K562 (cell line): ENCODE measurements at regions not wholly inside any gene's neighbourhood (a gene's known extent, or its start where the extent isn't known, plus 50 kb on each side); places are given as distances from the start of the nearest gene placed in this dataset.

Source experiments
- ATAC-seq: fragments of 200-7000 bp; cut with Tn5 transposase; 3 replicates; pipeline ENCODE4 v1.9.1; 2020; ENCODE audit warnings: moderate library complexity
- BruUV-seq: library from RNA; stranded (reverse); fragments of 400-500 nt; replicated peaks from 2 replicates; lab custom pipeline; 2021; lab: Mats Ljungman, UMichigan
- CTCF ChIA-PET: fragments of 300-600 bp; formaldehyde crosslinking; extraction: SDS; loops from one replicate; lab custom pipeline; 2021; ENCODE audit warnings: low intra/inter-chr PET ratio; lab: Yijun Ruan, JAX
- POLR2A ChIA-PET: fragments of 300-600, 350-650 bp; sonication (Branson Sonifier 250); formaldehyde crosslinking; extraction: SDS; loops from one replicate; lab custom pipeline; 2021; ENCODE audit warnings: antibody characterized with exemption, inconsistent platforms; lab: Yijun Ruan, JAX
- DNase-seq, 4 experiments: peaks; one replicate each; pipeline versions ENCODE4 v3.0.0 to v3.0.0-alpha.2; 2011 to 2018; ENCODE audit warnings: low spot score in 3 of 4, mixed read lengths in 3 of 4; ENCODE audit errors: extremely low read depth in 1 of 4
- FAIRE-seq: peaks from 2 replicates; lab custom pipeline; 2011; peaks lifted over from hg19 to GRCh38; lab: Jason Lieb, UNC
- H2AFZ ChIP-seq: 2 replicates; pipeline ENCODE4 v1.6.0; 2011; ENCODE audit warnings: low read depth, low read length, control low read depth, inconsistent platforms
- H3K27ac ChIP-seq: fragments of 200-600 bp; 3 replicates; pipeline ENCODE4 v1.8.0; 2011; ENCODE audit warnings: low read depth, mild to moderate bottlenecking, control low read depth, inconsistent platforms, low read length, moderate library complexity, mixed read lengths; ENCODE audit errors: extremely low read depth
- H3K27me3 ChIP-seq, 2 experiments: fragments of 300-600 bp in 1 of 2; 2 replicates in 1 of 2; 3 replicates in 1 of 2; pipeline versions ENCODE4 v1.6.0 to v1.8.0; 2011; ENCODE audit warnings: inconsistent platforms in 2 of 2, low read length in 2 of 2, mild to moderate bottlenecking in 1 of 2, mixed read lengths in 1 of 2, moderate library complexity in 1 of 2; ENCODE audit not compliant: control insufficient read depth in 2 of 2, insufficient read depth in 2 of 2
- H3K36me3 ChIP-seq: fragments of 300-600 bp; 3 replicates; pipeline ENCODE4 v1.8.0; 2011; ENCODE audit warnings: mild to moderate bottlenecking, low read length, inconsistent platforms; ENCODE audit not compliant: control insufficient read depth, insufficient read depth
- H3K4me1 ChIP-seq, 2 experiments: fragments of 200-600 bp in 1 of 2; replicated peaks in 1 of 2; 2 replicates in 1 of 2; 3 replicates in 1 of 2; pipeline versions ENCODE4 v1.5.1 to v1.8.0; 2011; ENCODE audit warnings: inconsistent platforms in 2 of 2, low read length in 2 of 2, mild to moderate bottlenecking in 1 of 2, mixed read lengths in 1 of 2, moderate library complexity in 1 of 2; ENCODE audit not compliant: control insufficient read depth in 2 of 2, insufficient read depth in 2 of 2
- H3K4me2 ChIP-seq: 2 replicates; pipeline ENCODE4 v1.6.1; 2011; ENCODE audit warnings: low read length, control low read depth, inconsistent platforms, mixed read lengths; ENCODE audit not compliant: insufficient read depth
- H3K4me3 ChIP-seq: fragments of 200-600 bp; sonication (generic), shearing (Covaris generic); 2 replicates; pipeline ENCODE4 v1.5.1; 2016; ENCODE audit warnings: control low read depth, inconsistent platforms
- H3K79me2 ChIP-seq: fragments of 200-600 bp; 3 replicates; pipeline ENCODE4 v1.8.0; 2011; ENCODE audit warnings: low read length, inconsistent platforms; ENCODE audit not compliant: control insufficient read depth, insufficient read depth
- H3K9ac ChIP-seq, 2 experiments: 2 replicates each; pipeline versions ENCODE4 v1.6.0 to v1.6.1; 2011; ENCODE audit warnings: low read depth in 2 of 2, low read length in 2 of 2, control low read depth in 1 of 2, inconsistent platforms in 1 of 2, mild to moderate bottlenecking in 1 of 2, mixed read lengths in 1 of 2; ENCODE audit not compliant: insufficient read depth in 1 of 2
- H3K9me1 ChIP-seq: one replicate; pipeline ENCODE4 v1.6.0; 2011; ENCODE audit warnings: inconsistent platforms, mild to moderate bottlenecking, low read length, moderate library complexity; ENCODE audit not compliant: control insufficient read depth, insufficient read depth
- H3K9me3 ChIP-seq: replicated peaks from 2 replicates; pipeline ENCODE4 v1.5.1; 2011; ENCODE audit warnings: low read depth, low read length, inconsistent platforms; ENCODE audit not compliant: control insufficient read depth, insufficient read depth
- H4K20me1 ChIP-seq: replicated peaks from 2 replicates; pipeline ENCODE4 v1.6.1; 2011; ENCODE audit warnings: low read length, inconsistent platforms, mixed read lengths; ENCODE audit not compliant: control insufficient read depth, insufficient read depth
- BRD4 ChIP-seq: fragments of 200-600 bp; sonication (generic); IDR thresholded peaks from 2 replicates; pipeline ENCODE4 v1.6.1; 2017; ENCODE audit warnings: inconsistent platforms
- E2F6 ChIP-seq, 2 experiments: IDR thresholded peaks; 2 replicates each; pipeline ENCODE4 v1.6.1; 2011; ENCODE audit warnings: borderline replicate concordance in 1 of 2, control low read depth in 1 of 2, low read depth in 1 of 2, low read length in 1 of 2, mild to moderate bottlenecking in 1 of 2, mixed read lengths in 1 of 2, moderate library complexity in 1 of 2; ENCODE audit not compliant: insufficient read depth in 1 of 2, insufficient read length in 1 of 2, poor library complexity in 1 of 2, severe bottlenecking in 1 of 2; ENCODE audit errors: extremely low read depth in 1 of 2
- MBD2 ChIP-seq: sonication (generic); IDR thresholded peaks from 2 replicates; pipeline ENCODE4 v1.6.1; 2016; ENCODE audit warnings: low read depth, borderline replicate concordance
- MYBL2 ChIP-seq, 2 experiments: fragments of 450-650 bp in 1 of 2; sonication (generic) in 1 of 2; formaldehyde crosslinking in 1 of 2; IDR thresholded peaks; 2 replicates each; pipeline versions ENCODE4 v1.6.1 to v1.8.1; 2017 to 2022; ENCODE audit warnings: borderline replicate concordance in 1 of 2, inconsistent platforms in 1 of 2, low read depth in 1 of 2, mild to moderate bottlenecking in 1 of 2, missing genetic modification reagents in 1 of 2, moderate library complexity in 1 of 2
- NCOA2 ChIP-seq, 2 experiments: fragments of 450-650 bp; IDR thresholded peaks; 2 replicates each; pipeline ENCODE4 v1.6.1; 2018; ENCODE audit warnings: mild to moderate bottlenecking in 2 of 2, moderate library complexity in 1 of 2; ENCODE audit not compliant: partially characterized antibody in 2 of 2
- PML ChIP-seq: IDR thresholded peaks from 2 replicates; pipeline ENCODE4 v1.6.1; 2012; ENCODE audit warnings: low read length, inconsistent platforms
- POLR2AphosphoS2 ChIP-seq: IDR thresholded peaks from 2 replicates; pipeline ENCODE4 v1.6.1; 2012; ENCODE audit warnings: low read length, improper control_type of control experiment
- PPARD ChIP-seq: fragments of 250-450 bp; sonication (Bioruptor Pico); IDR thresholded peaks from 2 replicates; pipeline ENCODE4 v1.8.0; 2022; ENCODE audit warnings: inconsistent platforms, mild to moderate bottlenecking, moderate library complexity
- RBM15 ChIP-seq: fragments of 200-400 bp; formaldehyde crosslinking; IDR thresholded peaks from 2 replicates; pipeline ENCODE4 v1.6.1; 2018; ENCODE audit warnings: mild to moderate bottlenecking, low read length, moderate library complexity; ENCODE audit not compliant: insufficient read depth
- ZBTB1 ChIP-seq: sonication (generic); formaldehyde crosslinking; IDR thresholded peaks from 2 replicates; pipeline ENCODE4 v1.8.1; 2023; ENCODE audit warnings: missing genetic modification reagents, low read depth, mild to moderate bottlenecking, borderline replicate concordance
- ZBTB49 ChIP-seq: sonication (generic); formaldehyde crosslinking; IDR thresholded peaks from 2 replicates; pipeline ENCODE4 v1.8.0; 2022; ENCODE audit warnings: missing genetic modification reagents, mild to moderate bottlenecking, borderline replicate concordance
- ZC3H8 ChIP-seq: fragments of 450-650 bp; IDR thresholded peaks from 2 replicates; pipeline ENCODE4 v1.6.1; 2017
- ZNF239 ChIP-seq: fragments of 250-450 bp; sonication (Bioruptor Pico); IDR thresholded peaks from 2 replicates; pipeline ENCODE4 v1.4.0; 2020; ENCODE audit warnings: mild to moderate bottlenecking
- ZNF24 ChIP-seq: fragments of 450-650 bp; IDR thresholded peaks from 2 replicates; pipeline ENCODE4 v1.6.1; 2016
- ZNF280B ChIP-seq: fragments of 250-450 bp; sonication (Bioruptor Pico); IDR thresholded peaks from 2 replicates; pipeline ENCODE4 v1.5.1; 2021; ENCODE audit warnings: mild to moderate bottlenecking
- ZNF445 ChIP-seq: fragments of 250-450 bp; sonication (Bioruptor Pico); IDR thresholded peaks from 2 replicates; pipeline ENCODE4 v1.4.0; 2020; ENCODE audit warnings: low read depth, mild to moderate bottlenecking, moderate library complexity
- WGBS: fragments of 100-300 bp; shearing (Covaris generic); methylation state at CpG from one replicate; pipeline ENCODE4 v1.1.6; 2016; ENCODE audit warnings: low coverage, mixed read lengths; ENCODE audit not compliant: insufficient coverage; ENCODE audit errors: missing lambda C conversion rate; 5-methylcytosine and 5-hydroxymethylcytosine counted together
- in situ Hi-C: fragments of 300-500 bp; cut with MboI; formaldehyde crosslinking; loops from 4 replicates; pipeline ENCODE4 v1.15.0; 2018; ENCODE audit warnings: inconsistent platforms, mixed read lengths
- intact Hi-C: fragments of 100-400 bp; cut with micrococcal nuclease; formaldehyde crosslinking; loops from 2 replicates; pipeline ENCODE4 v1.14.2; 2022

GRCh38 chr9:78599926-78600325, 303.0 kb downstream of the PSAT1 start:
- no peaks in the 10 kb centered on the region for H3K4me1 ChIP-seq
- H3K9me1 ChIP-seq, result no peaks in the 10 kb centered on the region
- no peak overlapping the region for H3K27ac ChIP-seq
- no peak for DNase-seq
- ChIA-PET CTCF (no interaction called here), POLR2A (interaction anchor here (0.6 kb wide), 1 partner anchor 586 kb away, joined by 3 read pairs; no protein-coding TSS in a partner anchor)
- no peaks in the 10 kb centered on the region for H3K36me3 ChIP-seq
- H2AFZ ChIP-seq, result no peak overlapping the region
- intact Hi-C loops (no loop called here), in situ Hi-C loops (no loop called here)
- WGBS, result 0% methylated on average over 2 of the region's 4 CpGs
- no peak for FAIRE-seq
- TF ChIP-seq BRD4 (no peak), PML (no peak), E2F6 (IDR thresholded peaks at IDR 0.05; ENCODE audit: borderline replicate concordance in 1 of 2, extremely low read depth in 1 of 2, insufficient read depth in 1 of 2, insufficient read length in 1 of 2, low read depth in 1 of 2, low read length in 1 of 2, poor library complexity in 1 of 2, severe bottlenecking in 1 of 2) (no peak), ZBTB49 (CRISPR knock-in tag) (no peak), ZC3H8 (no peak), MYBL2 (IDR thresholded peaks at IDR 0.05; ENCODE audit: low read depth) (no peak), MYBL2 (CRISPR knock-in tag; IDR thresholded peaks at IDR 0.05; ENCODE audit: borderline replicate concordance) (no peak), ZNF239 (CRISPR knock-in tag) (no peak), MBD2 (no peak), ZBTB1 (no peak), POLR2AphosphoS2 (no peak), RBM15 (no peak), ZNF24 (no peak), ZNF445 (CRISPR knock-in tag) (no peak), ZNF280B (CRISPR knock-in tag) (no peak), PPARD (CRISPR knock-in tag) (no peak), NCOA2 (IDR thresholded peaks at IDR 0.05; ENCODE audit: partially characterized antibody in 2 of 2) (no peak)
- no peaks in the 10 kb centered on the region for H4K20me1 ChIP-seq
- H3K27me3 ChIP-seq, result no peaks in the 10 kb centered on the region
- H3K79me2 ChIP-seq, result no peaks in the 10 kb centered on the region
- no peaks in the 10 kb centered on the region for H3K9me3 ChIP-seq
- no peak for ATAC-seq
- H3K4me3 ChIP-seq, result no peak overlapping the region
- H3K9ac ChIP-seq, result no peak overlapping the region
- H3K4me2 ChIP-seq, result no peak overlapping the region
- BruUV-seq, result no TSS peak
